Type B pancreatic cell (in vitro differentiated cells): ENCODE measurements at regions not wholly inside any gene's neighbourhood (a gene's known extent, or its start where the extent isn't known, plus 50 kb on each side); places are given as distances from the start of the nearest gene placed in this dataset.

Experiments used
- DNase-seq: peaks from one replicate; pipeline ENCODE4 v3.0.0; 2021; ENCODE audit warnings: mixed read lengths; ENCODE audit not compliant: unreplicated experiment; ENCODE audit errors: extremely low spot score
- H3K27ac Mint-ChIP-seq: 2 replicates; pipeline ENCODE4 v1.8.0; 2021; ENCODE audit warnings: mild to moderate bottlenecking, mixed read lengths
- H3K27me3 Mint-ChIP-seq: 2 replicates; pipeline ENCODE4 v1.8.0; 2021; ENCODE audit warnings: mixed read lengths
- H3K36me3 Mint-ChIP-seq: 2 replicates; pipeline ENCODE4 v1.8.0; 2021; ENCODE audit warnings: mixed read lengths
- H3K4me1 Mint-ChIP-seq: one replicate; pipeline ENCODE4 v1.8.0; 2021; ENCODE audit warnings: mixed read lengths; ENCODE audit not compliant: unreplicated experiment
- H3K4me3 Mint-ChIP-seq: 2 replicates; pipeline ENCODE4 v1.8.0; 2021; ENCODE audit warnings: mild to moderate bottlenecking, mixed read lengths
- H3K9me3 Mint-ChIP-seq: 2 replicates; pipeline ENCODE4 v1.8.0; 2021; ENCODE audit warnings: mixed read lengths
- CTCF ChIP-seq: fragments of 200-600 bp; sonication (generic); conservative IDR thresholded peaks from 2 replicates; pipeline ENCODE4 v1.5.0; 2021; ENCODE audit warnings: antibody characterized with exemption, mild to moderate bottlenecking

GRCh38 chr11:95406271-95406670 is 175.3 kb upstream of the SESN3 start:
- DNase-seq, result no peak
- Mint-ChIP-seq H3K27me3 (no peaks in the 10 kb centered on the region), H3K9me3 (no peaks in the 10 kb centered on the region), H3K4me1 (peaks cover 6% of the 10 kb centered on the region), H3K4me3 (no peak overlapping the region), H3K27ac (no peak overlapping the region), H3K36me3 (no peaks in the 10 kb centered on the region)
- no peak for TF ChIP-seq CTCF

- Mint-ChIP-seq H3K9me3 (no peaks in the 10 kb centered on the region), H3K4me3 (no peak overlapping the region), H3K27me3 (no peaks in the 10 kb centered on the region), H3K4me1 (peaks cover 6% of the 10 kb centered on the region), H3K36me3 (no peaks in the 10 kb centered on the region), H3K27ac (no peak overlapping the region)
- no peak for TF ChIP-seq CTCF
- DNase-seq, result no peak
Observed at GRCh38 chr11:95404370-95404769, 173.4 kb upstream of the SESN3 start.

GRCh38 chr11:95398437-95399112 is 167.6 kb upstream of the SESN3 start:
- no peak overlapping the region for H3K27ac Mint-ChIP-seq
- no peaks in the 10 kb centered on the region for H3K27me3 Mint-ChIP-seq
- peaks cover 4% of the 10 kb centered on the region for H3K4me1 Mint-ChIP-seq
- DNase-seq, result no peak
- H3K4me3 Mint-ChIP-seq, result no peak overlapping the region
- H3K9me3 Mint-ChIP-seq, result peaks cover 11% of the 10 kb centered on the region
- no peak for TF ChIP-seq CTCF
- H3K36me3 Mint-ChIP-seq, result peaks cover 4% of the 10 kb centered on the region

- H3K4me3 Mint-ChIP-seq, result no peak overlapping the region
- peaks cover 3% of the 10 kb centered on the region for H3K27me3 Mint-ChIP-seq
- no peaks in the 10 kb centered on the region for H3K4me1 Mint-ChIP-seq
- H3K9me3 Mint-ChIP-seq, result peaks cover 11% of the 10 kb centered on the region
- H3K27ac Mint-ChIP-seq, result no peak overlapping the region
- no peak for DNase-seq
- no peak for TF ChIP-seq CTCF
- peaks cover 4% of the 10 kb centered on the region for H3K36me3 Mint-ChIP-seq
Observed at GRCh38 chr11:95392644-95393043, 161.6 kb upstream of the SESN3 start.

GRCh38 chr11:95389427-95389826 is 158.4 kb upstream of the SESN3 start:
- Mint-ChIP-seq H3K4me1 (peaks cover 5% of the 10 kb centered on the region), H3K9me3 (peaks cover 4% of the 10 kb centered on the region), H3K4me3 (no peak overlapping the region), H3K27me3 (peaks cover 12% of the 10 kb centered on the region), H3K27ac (no peak overlapping the region), H3K36me3 (no peaks in the 10 kb centered on the region)
- DNase-seq, result no peak
- no peak for TF ChIP-seq CTCF
